ENCODE measurements at regions not wholly inside any gene's neighbourhood (a gene's known extent, or its start where the extent isn't known, plus 50 kb on each side); places are given as distances from the start of the nearest gene placed in this dataset.
"Not testable (repeated sequence)": the region's sequence is repeated elsewhere in the genome, so short reads cannot be mapped to it uniquely, and the experiment has no call there.

DNA sequence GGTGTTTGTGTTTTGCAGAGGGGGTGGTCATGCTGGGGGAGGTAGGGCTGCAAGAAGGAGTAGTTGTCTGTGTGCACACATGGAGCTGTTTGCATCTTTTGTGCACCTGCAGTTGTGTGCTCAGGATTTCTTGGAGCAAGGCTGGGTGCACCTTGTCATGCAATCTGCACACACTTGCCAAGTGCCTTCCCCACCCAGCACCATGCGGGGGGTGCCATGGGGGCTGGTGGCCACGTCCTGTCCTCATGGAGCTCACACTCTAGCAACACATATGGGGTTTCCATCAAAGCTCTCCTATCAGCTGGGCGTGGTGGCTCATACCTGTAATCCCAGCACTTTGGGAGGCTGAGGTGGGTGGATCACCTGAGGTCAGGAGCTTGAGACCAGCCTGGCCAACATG, 111.6 kb downstream of the CRLF3 start:
- DNase-seq (ENCODE audit: low spot score): not testable (repeated sequence)

GRCh38 chr17:30711626-30712507, 112.6 kb downstream of the CRLF3 start:
- not testable (repeated sequence) for DNase-seq (ENCODE audit: low spot score)

DNA sequence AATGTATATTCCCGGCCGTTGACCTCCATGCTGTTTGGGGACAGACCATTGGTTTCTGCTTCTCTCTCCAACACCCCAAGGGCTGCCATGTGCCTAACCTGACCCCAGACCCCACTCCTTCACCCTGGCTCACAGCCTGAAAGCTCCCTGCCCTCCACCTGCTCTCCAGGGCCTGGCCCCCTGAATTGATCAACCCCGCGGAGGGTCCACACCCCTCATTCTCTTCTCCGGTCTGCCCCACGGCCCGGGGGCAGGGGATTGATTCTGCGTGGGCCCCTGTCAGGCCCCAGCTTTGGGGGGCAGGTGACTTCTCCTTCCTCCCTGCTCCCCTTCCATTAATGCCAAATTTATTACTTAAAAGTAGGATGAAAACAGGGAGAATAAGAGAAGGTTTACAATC, 113.3 kb downstream of the CRLF3 start:
- DNase-seq (ENCODE audit: low spot score): not testable (repeated sequence)

DNA sequence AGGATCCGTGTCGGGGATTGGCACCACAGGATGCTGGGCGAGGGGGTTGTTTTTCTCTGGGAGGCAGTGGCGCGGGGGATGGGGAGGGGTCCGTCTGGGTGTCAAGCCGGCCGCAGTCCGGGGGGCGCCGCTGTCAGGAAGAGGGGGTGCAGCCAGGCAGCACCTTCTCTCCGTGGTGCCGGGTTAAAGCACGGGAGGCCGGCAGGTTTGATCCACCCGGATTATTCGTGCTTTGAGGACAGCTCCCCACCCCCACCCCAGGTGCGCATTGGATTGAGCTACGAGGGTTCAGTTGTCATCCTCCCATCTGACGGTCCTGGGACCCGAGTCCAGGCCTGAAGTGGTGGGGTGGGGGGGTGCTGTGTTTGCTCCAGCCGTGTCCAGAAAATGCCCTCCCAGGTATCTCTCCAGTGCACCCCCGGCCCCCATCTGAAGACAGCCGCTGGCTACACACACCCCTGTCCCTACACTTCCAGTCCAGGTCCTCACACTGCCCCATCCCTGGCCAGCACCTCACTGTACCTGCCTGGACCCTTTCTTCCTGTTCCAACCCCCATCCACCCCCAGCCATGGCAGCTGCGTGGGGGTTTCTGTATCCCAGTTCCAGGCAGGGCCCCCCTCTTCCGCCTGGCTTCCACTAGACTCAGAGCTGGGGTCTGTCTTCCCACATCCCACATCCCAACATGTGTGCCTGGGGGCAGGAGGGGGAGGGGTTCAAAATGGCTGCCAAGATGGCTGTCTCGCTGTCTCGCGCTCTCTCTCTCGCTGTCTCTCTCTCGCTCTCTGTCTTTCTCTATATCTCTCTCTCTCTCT, 114.0 kb downstream of the CRLF3 start:
- DNase-seq (ENCODE audit: low spot score): not testable (repeated sequence)

- not testable (repeated sequence) for DNase-seq (ENCODE audit: low spot score)
These were observed 114.8 kb downstream of the CRLF3 start for GRCh38 chr17:30709561-30710275.

- peak; percentile 35 for DNase-seq (ENCODE audit: low spot score)
These were observed 115.4 kb downstream of the CRLF3 start for GRCh38 chr17:30709096-30709495.

DNA sequence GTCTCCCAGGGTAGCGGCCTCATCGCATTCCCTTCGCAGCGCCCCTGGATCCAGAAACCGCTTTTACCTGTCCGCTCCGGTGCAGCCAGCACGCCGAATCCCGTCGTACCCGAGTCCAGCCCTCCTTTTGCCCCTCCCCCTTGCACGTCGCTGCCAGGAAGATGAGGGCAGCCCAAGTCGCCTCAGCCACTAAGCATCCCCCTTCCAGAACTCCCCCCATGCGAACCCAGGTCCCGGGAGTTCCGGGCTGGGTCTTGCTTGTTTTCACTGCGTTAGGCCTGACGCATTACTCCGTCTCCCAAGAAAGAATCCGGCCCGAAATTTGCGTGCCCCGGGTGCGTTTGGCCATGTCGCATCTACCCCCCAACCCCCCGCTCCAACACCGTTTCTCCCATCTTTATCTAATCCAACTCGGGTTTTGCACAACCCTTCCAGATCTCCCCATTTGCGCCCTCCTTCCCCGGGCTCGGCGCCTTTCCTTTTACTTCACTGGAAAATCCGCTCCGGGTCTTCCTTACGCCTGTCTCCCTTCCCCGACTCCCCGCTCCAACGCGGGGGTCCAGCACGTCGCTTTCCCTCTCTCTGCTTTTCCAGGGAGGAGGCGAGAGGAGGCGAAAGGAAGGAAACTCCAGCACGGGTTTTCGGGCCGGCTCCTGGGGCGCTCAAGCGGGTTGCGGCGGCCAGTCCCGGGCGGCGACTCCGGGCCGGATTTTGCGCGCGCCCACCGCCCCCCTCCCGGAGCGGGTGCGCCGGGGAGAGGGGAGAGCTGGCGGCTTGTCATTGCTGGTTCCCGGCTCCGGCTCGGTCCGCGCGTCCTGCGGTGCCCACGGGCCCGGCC, 116.0 kb downstream of the CRLF3 start:
- DNase-seq (ENCODE audit: low spot score): peak; percentile 99

DNA sequence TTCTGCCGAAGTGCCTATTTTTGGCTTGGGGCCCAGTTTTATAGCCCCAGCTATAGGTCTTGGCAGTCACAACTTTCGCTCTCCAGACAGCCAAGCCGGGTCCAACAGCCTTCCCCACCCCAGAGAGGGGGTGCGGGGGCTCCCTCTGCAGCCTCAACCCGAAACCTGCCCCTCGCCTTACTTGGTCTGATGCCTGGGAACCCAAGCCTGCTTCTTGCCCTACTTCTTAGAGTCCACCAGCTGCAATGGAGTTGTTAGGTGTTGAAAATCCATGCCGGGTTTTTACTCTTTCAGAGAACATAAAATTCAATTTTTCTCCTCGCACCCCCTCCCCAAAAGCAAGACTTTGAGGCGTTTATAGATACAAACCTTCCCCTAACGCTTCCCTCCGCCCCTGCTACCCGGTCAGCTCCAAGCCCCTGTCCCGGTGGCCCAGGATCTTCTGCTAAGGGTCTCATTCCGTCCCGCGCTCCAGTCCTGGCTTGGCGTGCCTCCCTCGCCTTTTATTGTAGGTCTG, 116.7 kb downstream of the CRLF3 start:
- DNase-seq (ENCODE audit: low spot score): peak; percentile 78

- DNase-seq (ENCODE audit: low spot score): not testable (repeated sequence)
These were observed 117.8 kb downstream of the CRLF3 start for GRCh38 chr17:30706461-30707335.

- DNase-seq (ENCODE audit: low spot score): not testable (repeated sequence)
These were observed 118.5 kb downstream of the CRLF3 start for GRCh38 chr17:30706004-30706403.

GRCh38 chr17:30701498-30701989, 122.9 kb downstream of the CRLF3 start:
- no peak for DNase-seq (ENCODE audit: low spot score)

- not testable (repeated sequence) for DNase-seq (ENCODE audit: low spot score)
These were observed 123.7 kb downstream of the CRLF3 start for GRCh38 chr17:30700833-30701232.

DNA sequence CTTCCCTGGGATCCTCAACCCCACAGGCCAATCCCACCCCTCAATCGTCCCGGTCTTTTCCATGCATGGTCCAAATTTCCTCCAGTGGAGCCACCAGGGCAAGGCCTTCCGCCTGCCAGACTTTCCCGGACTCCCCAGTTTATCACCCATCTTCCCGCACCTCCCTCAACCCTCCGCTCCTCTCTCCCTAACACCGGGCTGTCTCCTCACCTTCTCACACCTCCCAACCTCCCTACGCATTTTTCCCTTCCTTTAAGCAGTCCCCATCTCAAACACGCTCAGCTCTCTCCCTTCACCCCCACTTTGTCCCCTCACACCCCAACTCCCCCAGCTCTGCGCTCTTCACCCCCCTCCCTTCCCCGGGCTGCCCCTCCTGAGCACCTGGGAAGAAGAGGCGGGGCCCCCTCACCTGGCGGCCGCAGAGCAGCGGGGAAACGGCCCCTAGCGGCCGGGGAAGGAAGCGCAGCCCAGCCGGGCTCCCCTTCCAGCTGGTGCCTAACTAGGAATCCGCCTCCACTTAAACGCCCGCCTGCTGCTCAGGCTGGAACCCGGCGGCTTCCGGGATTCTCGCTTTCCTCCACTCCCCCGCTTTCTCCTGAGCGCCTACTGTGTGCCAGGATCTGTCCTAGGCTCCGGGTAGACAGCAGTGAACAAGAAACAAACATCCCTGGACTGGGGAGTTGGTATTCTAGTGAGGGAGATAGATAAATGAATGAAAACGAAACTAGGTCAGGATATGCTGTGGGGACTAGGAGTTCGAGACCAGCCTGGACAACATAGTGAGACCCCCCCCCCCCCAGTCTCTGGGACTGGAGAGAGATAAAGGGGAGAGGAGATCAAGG, 126.7 kb downstream of the CRLF3 start:
- DNase-seq (ENCODE audit: low spot score): peak; percentile 52

DNA sequence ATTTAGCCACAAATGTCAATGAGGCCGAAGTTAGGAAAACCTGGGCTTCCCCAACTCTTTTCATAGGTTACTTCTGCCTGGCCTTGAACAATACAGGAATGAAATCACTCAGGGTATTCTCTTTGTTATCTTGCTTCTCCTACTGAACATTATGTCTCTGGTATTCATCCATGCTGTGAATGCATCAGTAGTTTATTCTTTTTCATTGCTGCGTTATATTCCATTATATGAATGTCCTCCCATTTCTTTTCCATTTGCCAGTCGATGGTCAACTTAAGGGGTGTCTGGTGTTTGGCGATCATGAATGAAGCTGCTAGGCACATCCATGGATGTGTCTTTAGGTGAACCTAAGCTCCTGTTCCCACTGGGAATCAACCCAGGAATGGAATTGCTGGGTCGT, 128.3 kb downstream of the CRLF3 start:
- DNase-seq (ENCODE audit: low spot score): no peak

GRCh38 chr17:30695265-30695811, 129.2 kb downstream of the CRLF3 start:
- DNase-seq (ENCODE audit: low spot score): peak; percentile 46

DNA sequence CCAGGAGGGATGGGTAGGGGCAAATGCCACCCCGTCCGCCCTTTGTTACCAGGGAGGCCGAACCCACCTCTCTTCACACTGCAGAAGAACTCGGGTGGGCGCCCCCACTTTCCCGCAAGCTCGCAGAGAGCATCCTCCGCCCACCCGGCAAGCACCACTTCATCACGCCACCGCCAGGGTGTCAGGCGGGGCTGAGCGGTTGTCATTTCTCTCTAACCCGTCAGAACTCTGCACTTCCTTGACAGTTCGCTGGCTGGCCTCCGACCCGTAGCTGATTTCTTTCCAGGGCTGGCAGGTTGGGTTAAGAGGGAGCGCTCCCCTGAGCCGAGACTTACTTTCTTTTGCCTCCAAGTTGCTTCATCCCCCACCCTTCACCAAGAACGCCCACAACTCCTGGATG, 130.7 kb downstream of the CRLF3 start:
- not testable (repeated sequence) for DNase-seq (ENCODE audit: low spot score)

- not testable (repeated sequence) for DNase-seq (ENCODE audit: low spot score)
These were observed 135.1 kb downstream of the CRLF3 start for GRCh38 chr17:30689266-30690000.

All from umbilical cord (tissue), 1 donor.